HG03558 (cell line): ENCODE measurements at regions not wholly inside any gene's neighbourhood (a gene's known extent, or its start where the extent isn't known, plus 50 kb on each side); places are given as distances from the start of the nearest gene placed in this dataset.
A peak's percentile ranks its signal among the peaks of the same experiment; 100 is the strongest.

ENCODE experiments used
- ATAC-seq: cut with Tn5 transposase; IDR thresholded peaks from one replicate; pipeline ENCODE4 v1.9.1; 2021; ENCODE audit warnings: moderate number of reproducible peaks; ENCODE audit not compliant: unreplicated experiment; ENCODE audit errors: extremely low read depth

DNA sequence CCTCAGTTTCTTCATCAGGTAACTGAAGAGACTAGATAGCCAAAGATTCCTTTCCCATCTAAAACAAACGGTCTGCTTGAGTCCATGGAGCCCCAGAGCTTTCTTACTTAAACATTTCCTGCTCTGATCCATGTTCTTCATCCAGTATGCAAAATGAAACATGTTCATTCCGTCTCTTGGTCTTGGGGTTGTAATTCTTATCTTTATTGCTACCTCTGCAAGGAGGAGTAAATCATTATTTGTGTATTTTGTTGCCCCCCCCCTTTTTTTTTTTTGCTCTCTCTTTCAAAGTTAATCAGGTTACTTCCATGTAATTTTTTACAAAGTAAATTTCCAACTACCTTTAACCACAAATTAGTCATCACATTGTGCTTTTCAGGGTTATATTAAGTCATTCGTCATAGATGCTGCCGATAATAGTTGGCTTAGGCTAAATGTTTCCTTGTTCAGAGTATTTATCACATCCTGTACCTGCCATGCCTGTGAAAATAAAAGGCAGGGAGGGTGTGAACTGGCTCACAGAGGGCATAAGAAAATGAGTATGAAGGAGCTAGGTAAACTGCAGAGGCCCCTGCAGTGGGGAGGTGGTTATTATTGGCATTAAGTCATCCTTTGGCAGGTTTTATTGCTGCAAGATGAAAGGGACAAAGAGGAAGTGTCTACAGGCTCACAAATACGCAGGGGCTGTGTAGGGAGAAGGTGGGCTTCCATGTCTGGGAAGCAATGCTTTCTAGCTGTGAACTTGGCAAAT, 76.7 kb upstream of the HS3ST1 start:
- ATAC-seq = no peak

DNA sequence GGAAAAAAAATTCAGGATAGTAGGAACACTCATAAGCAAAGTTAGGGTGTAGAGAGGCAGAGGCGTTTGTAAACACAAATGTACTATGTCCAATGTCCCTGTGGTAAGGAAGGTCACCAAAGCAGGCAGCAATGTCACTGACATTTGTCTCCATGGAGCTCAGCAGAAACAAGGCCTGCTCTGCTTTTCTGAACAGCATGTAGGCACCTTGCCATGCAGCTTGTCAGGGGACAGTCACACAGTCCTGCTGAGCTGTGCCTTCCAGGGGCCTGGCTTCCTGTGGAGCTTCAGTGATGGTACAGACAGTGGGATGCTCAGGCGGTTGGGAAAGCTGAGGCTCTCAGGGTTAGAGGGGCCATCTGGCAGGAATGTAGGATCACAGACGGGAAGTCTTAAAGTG, 74.5 kb upstream of the HS3ST1 start:
- ATAC-seq = no peak

DNA sequence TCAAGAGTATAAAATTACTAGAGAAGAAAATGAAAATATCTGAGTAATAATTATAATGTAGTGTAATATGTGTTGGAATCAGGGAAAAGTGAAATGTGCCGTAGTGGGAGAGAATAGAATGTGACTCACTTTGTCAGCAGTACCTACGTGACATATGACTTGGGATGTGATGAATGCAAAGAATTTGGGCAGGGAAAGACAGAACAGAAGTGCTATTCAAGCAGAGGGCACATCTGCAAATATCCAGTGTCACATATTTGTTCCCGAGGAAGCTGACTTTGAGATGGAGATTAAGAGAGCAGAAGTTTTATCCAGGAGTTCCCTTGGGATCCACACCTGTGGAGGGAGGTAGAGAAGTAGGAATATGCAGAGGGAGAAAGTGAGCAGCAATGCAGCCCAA, 69.3 kb upstream of the HS3ST1 start:
- ATAC-seq = no peak

DNA sequence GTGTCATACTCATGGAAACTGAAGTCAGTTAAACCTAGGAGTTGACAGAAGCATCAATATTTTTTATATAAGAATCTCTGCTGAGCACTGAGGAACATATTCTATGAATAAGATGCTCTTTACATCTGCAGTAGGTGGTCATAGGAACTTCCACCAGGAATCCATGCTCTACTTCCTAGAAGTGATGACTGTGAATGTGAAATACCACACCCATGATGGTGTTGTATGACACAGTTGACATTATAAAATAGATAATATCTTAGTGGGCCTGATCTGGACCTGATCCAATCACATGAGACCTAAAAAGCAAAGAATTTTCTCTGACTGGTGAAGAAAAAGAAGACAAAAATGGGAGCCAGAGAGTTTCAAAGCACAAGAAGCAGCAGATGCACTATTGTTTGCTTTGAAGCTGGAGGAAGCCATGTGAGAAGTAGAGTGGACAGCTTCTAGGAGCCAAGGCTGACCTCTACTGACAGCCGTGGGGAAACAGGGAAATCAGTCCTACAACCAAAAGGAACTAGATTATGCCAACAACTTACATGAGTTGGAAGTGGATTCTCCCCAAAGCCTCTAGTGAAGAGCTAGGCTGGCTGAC, 68.6 kb upstream of the HS3ST1 start:
- no peak for ATAC-seq

DNA sequence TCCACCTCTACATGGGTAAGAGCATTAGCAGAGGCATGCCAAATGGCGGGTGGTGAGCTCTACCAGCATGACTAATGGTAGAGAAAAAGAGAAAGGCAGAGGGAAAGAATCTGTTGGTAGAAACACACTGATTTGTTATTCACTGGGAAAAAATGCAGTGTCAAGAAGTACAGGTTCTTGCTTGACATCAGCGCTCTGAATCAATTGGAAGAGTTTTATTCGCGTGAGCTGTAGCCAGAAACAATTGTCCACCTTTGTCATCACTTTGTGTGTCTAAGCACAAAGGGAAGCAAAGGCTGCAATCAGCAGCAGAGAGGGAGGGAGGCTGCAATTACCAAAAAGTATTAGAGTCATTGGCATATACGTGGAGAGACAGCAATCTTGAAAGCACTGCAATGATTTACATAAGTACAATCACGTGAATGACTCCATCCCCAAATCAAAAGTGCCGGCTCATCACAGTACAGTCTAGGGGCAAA, 67.7 kb upstream of the HS3ST1 start:
- ATAC-seq = no peak

DNA sequence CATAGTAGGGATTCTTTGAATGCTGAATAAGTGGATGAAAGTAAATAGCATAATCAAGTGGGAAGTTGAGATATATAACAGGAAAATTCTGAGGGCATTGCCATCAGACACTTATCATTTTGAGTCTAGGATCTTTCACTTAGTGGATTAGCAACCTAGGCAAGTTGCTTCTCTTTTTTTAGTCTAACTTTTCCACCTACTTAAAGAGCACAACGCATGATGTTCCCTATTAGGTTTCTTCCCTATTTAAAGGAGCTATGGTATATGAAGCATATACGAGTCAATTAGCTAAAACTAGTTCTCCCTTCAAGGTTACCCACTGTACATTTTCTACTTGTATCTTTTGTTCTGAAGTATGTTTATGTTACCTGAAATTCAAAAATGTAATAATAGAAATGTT, 67.1 kb upstream of the HS3ST1 start:
- no peak for ATAC-seq

DNA sequence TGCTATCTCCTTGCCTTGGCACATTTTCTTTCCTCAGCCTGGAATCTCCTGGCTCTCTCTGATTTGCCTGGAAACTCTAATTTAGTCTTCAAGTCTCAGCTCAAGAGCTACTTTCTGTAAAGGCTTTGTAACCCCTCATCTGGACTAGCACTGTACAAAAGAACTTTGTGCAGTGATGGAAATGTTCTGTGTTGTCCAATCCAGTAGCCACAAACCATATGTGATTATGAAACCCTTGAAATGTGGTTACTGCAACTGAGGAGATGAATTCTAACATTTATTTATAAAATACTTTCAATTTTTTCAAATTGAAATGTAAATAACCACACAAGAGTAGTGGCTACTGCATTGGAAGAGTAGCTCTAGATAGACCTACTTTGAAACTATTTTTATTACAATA, 66.6 kb upstream of the HS3ST1 start:
- no peak for ATAC-seq

DNA sequence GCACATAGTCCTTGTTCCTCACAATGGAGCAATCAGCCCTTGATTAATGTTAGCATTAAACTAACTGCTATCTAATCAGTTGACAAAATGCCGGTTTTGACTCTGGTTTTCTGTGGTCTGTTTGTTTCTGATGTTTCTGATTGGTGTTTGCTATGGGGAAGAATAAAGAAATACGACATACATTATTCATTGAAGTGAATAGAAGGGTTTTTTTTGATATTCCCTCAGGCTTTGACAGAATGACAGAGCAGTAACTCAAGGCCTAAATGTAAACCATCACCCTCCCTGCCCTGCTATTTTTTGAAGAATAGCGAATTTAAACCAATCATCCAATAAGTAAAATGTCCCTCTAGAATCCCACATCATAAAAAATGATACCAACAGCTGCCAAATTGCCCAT, 65.5 kb upstream of the HS3ST1 start:
- ATAC-seq = no peak

DNA sequence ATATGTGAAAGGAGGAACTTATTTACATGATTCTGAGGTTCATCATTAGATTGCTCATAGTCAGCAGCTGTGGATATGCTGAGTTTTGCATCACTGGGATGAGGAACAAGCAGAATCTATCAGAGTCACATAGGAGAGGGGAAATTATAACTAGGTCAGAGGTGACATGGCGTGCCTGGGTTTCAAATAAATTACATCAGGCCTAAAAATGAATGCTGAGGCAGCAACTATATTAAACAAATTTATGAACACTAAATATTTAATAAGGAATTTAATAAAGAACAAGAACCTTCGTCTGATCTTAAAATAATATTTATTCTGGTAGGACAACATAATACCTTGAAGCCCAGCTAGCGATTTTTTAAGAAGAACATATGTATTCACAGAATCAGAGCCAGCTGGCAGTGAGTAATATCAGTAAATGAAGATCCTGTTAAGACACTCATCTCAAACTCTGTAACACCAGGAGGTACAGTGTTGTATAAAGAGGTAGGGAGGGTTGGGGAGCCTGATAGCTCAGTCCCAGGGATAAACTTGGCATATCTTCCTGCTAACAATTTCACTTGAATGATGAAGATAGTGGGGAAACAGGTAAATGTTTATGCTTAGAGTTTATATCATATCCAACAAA, 60.9 kb upstream of the HS3ST1 start:
- ATAC-seq = no peak

DNA sequence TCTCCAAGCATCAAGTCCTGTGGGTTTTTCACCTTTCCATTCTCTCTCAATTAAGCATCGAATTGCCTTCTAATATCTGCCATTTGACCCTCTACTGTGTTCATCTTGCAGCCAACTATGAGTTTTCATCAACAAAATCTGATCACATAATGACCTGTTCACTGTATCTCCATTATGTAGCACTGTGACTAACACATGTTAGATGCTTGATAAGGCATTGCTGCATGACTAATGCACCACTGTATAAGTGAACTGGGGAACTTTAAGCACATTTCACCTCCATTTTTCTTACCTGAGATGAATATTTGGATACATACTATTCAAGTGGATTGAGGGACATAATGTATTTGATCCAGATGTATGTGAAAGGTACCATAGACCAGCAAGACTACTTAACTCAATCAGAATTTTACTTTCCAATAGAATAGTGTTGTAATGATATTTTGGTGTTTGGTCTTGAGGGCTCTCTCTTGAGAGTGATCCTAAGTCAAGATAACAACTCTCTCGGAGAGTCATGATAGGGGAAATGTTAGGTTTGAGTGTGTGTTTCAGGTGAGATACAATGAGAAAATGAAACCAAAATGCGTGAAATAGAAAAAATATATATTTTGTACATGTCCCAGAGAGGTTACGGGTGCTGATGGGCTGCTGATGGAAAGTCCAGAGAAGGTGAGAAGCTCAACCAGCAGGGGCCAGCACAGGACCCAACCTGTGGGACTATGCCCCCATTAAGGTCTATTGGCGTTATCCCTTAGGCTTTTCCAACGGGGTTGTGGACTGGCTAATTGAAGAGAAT, 60.2 kb upstream of the HS3ST1 start:
- no peak for ATAC-seq

DNA sequence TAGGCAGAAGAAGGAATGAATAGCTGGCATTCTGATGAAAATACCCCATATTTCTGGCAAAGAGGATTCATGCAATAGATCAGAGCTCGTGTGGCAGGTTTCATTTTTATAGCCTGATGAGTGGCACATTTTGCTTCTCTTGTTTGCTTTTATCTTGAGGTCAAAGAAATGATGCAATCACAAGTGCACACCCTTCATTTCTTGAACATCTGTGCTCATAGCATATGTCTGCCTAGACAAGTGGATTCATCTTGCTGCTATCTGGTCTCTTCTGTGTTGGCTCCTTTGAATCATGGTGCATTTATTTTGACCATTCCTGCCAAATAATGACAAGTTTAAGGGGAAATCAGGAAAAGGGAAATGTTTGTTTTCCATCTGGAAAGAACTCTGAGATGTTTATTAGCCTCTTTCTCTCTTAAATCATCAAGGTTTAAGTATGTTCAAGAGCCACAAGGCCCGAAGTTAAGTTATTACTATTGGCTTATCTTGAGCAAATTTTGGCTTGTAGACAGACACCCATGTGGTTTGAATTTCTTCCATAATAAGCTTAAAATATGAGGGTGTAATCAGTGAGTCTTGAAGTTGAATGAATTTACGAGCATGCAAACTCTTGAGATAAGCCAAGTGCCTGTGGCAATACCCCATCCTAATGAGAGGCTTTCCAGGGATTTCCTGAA, 59.3 kb upstream of the HS3ST1 start:
- no peak for ATAC-seq

DNA sequence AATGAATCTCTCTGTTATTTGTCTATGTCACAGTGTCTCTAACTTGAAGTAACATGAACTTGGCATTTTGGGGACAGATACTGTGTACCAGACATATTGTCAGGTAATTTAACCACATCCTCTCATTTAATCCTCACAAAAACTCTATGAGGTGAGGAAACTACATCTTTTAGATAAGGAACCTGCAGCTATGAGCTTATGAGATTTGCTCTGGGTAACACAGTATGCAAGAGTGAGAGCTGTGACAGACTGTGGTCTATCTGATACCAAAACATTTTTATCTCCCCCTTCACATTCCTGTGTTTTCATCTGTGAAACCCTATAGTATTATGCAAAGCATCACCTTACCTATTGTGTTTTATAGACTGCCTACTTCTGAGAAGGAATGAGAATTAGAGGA, 58.4 kb upstream of the HS3ST1 start:
- no peak for ATAC-seq

DNA sequence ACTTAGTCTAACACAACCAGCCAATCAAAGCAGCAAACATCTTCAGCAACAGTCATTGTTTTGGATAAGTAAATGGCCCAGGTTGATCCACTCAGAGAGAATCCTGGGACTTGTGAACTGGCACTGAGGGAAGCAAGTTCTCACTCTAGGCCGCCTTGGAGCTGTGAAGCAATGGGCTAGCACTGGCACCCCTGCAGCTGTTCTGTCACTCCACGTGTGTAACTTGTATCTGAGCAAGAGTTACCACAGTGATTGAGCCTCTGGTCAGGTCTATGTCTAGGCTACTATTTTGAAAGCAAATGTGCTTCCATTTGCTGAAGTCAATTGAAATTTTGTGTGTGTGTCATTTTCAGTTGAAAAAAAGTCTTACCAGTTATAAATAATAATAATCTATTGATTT, 57.2 kb upstream of the HS3ST1 start:
- no peak for ATAC-seq

DNA sequence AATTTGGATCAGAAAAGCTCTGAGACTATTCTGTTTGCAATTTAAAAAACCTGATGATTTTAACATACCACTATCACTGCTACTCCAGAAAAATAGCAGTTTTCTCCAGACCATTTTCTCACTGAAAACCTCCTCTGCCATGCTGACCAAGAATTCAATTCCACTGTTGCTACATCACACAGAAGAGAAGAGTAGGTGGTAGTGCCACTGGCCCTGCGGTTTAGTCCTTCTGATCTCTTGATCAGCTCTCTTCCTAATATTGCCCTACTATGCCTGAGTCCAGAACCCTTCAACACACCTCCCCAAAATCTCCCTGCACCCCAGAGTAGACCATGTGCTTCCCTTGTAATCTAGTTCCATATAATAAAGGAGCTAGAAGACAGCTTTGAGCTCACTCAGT, 55.8 kb upstream of the HS3ST1 start:
- ATAC-seq = no peak

DNA sequence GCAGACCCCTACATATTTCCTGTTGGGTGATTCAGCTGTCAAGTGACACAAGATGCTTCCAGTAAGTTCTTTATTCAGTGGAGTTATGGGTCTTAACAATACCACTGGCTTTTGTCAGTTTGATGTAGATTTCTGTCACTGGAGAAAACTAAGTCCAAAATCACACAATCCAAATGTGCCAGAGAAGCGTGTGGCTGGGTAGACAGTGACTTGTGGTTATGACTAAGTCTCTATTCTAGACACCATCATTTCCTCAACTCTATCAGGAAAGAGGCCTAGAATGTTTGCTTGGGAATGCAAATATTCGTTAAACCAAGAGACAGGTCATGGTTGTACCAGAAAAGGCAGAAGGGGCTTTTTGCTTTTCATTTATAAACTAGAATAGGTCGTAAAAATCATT, 54.4 kb upstream of the HS3ST1 start:
- ATAC-seq = no peak

DNA sequence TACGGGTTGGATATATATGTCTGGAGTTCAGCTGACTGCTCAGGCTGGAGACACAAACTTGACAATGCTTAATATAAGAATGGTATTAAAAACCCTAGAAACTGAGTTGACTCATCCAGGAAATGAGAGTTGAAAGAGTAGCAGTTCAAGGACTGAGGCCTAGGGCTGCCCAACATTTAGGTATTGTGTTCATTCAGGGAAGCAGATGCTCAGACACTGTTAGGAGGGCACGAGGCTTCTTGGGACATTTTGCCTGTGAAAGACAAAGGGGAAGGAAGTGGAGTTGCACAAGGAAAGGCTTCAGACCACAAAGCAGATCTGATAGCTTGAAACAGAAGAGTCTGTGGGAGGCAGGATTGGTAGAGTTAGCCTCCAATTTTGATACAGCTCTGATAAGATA, 52.0 kb upstream of the HS3ST1 start:
- peak; percentile 90 for ATAC-seq
